Immature natural killer cell (primary cell): ENCODE measurements at regions not wholly inside any gene's neighbourhood (a gene's known extent, or its start where the extent isn't known, plus 50 kb on each side); places are given as distances from the start of the nearest gene placed in this dataset.

Source experiments
- DNase-seq, 3 donors: peaks; one replicate each; pipeline ENCODE4 v3.0.0; 2022; ENCODE audit warnings: mixed read lengths in 1 of 3
- H3K27ac Mint-ChIP-seq, 6 donors: one replicate each; pipeline ENCODE4 v1.8.0; 2020; ENCODE audit warnings: mixed read lengths in 6 of 6, mild to moderate bottlenecking in 5 of 6, inconsistent platforms in 4 of 6, moderate library complexity in 3 of 6
- H3K27me3 Mint-ChIP-seq, 3 donors: one replicate each; pipeline ENCODE4 v1.8.0; 2020 to 2021; ENCODE audit warnings: low read depth in 3 of 3, mild to moderate bottlenecking in 3 of 3, mixed read lengths in 3 of 3, moderate library complexity in 3 of 3, inconsistent platforms in 1 of 3
- H3K36me3 Mint-ChIP-seq, 3 donors: one replicate each; pipeline ENCODE4 v1.8.0; 2020; ENCODE audit warnings: mixed read lengths in 3 of 3, inconsistent platforms in 2 of 3, mild to moderate bottlenecking in 2 of 3
- H3K4me1 Mint-ChIP-seq, 2 donors: one replicate each; pipeline ENCODE4 v1.8.0; 2020; ENCODE audit warnings: inconsistent platforms in 2 of 2, mild to moderate bottlenecking in 2 of 2, mixed read lengths in 2 of 2, moderate library complexity in 1 of 2
- H3K4me3 Mint-ChIP-seq, 5 donors: one replicate each; pipeline ENCODE4 v1.8.0; 2020; ENCODE audit warnings: mild to moderate bottlenecking in 5 of 5, mixed read lengths in 5 of 5, inconsistent platforms in 3 of 5, moderate library complexity in 3 of 5
- H3K9me3 Mint-ChIP-seq, 6 donors: one replicate each; pipeline ENCODE4 v1.8.0; 2020; ENCODE audit warnings: mild to moderate bottlenecking in 6 of 6, mixed read lengths in 6 of 6, inconsistent platforms in 4 of 6, moderate library complexity in 3 of 6

DNA sequence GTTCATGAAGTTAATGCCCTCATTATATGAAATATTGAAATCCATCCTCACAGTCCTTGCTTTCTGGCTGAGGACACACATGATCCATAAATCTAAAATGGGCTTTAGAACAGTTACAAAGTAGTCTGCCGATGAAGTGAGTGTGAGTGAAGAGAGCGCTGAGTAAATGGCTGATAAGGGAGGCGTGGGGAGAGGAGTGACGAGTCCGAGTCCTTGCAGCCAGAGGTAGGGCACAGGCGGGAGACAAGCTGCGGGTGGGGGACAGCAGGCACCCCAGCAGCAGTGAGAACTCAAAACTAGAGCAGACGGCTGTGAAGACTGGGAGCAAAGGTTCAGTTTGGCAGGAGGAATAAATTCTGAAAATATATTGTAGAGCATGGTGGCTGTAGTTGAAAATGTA lies 140.1 kb upstream of the ATP2B1 start:
- Mint-ChIP-seq H3K27me3 (peaks cover 0 to 2% (median 0%) of the 10 kb centered on the region in 3 donors), H3K36me3 (peaks cover 0 to 3% (median 0%) of the 10 kb centered on the region in 3 donors), H3K4me1 (no peaks in the 10 kb centered on the region)

GRCh38 chr12:89846473-89847055 lies 137.9 kb upstream of the ATP2B1 start:
- H3K27ac Mint-ChIP-seq: no peak overlapping the region
- DNase-seq: no peak
- no peaks in the 10 kb centered on the region for H3K9me3 Mint-ChIP-seq
- no peak overlapping the region for H3K4me3 Mint-ChIP-seq
- H3K36me3 Mint-ChIP-seq: peaks cover 0 to 3% (median 0%) of the 10 kb centered on the region in 3 donors
- H3K4me1 Mint-ChIP-seq: no peaks in the 10 kb centered on the region
- peaks cover 0 to 2% (median 0%) of the 10 kb centered on the region in 3 donors for H3K27me3 Mint-ChIP-seq

More for the DNA sequence above, 140.1 kb upstream of the ATP2B1 start:
- H3K9me3 Mint-ChIP-seq: no peaks in the 10 kb centered on the region
- H3K4me3 Mint-ChIP-seq: no peak overlapping the region
- H3K27ac Mint-ChIP-seq: no peak overlapping the region
- no peak for DNase-seq

GRCh38 chr12:89845767-89846166 lies 137.1 kb upstream of the ATP2B1 start:
- no peaks in the 10 kb centered on the region for H3K4me1 Mint-ChIP-seq
- peaks cover 0 to 3% (median 0%) of the 10 kb centered on the region in 3 donors for H3K36me3 Mint-ChIP-seq
- H3K4me3 Mint-ChIP-seq: no peak overlapping the region
- no peaks in the 10 kb centered on the region for H3K9me3 Mint-ChIP-seq
- H3K27me3 Mint-ChIP-seq: no peaks in the 10 kb centered on the region
- no peak for DNase-seq
- H3K27ac Mint-ChIP-seq: no peak overlapping the region

DNA sequence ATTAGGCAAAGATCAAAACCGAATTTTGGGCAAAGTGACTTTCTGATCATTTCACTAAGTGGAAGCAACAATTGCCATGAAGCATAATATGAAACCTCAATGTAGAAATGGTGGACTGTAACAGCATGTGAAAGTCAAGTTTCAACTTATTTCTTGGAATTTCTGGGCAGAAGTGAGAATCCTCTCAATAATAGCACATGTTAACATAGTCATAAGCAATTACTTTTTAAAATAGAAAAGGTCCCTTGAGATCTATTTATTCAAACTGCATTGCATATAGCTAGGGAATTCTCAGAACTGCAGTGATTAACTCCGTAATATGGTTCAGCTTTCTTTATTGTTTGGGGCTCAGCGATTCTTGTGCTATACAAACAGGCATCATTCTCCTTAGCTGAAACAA lies 136.7 kb upstream of the ATP2B1 start:
- H3K9me3 Mint-ChIP-seq: no peaks in the 10 kb centered on the region
- no peak overlapping the region for H3K4me3 Mint-ChIP-seq
- peaks cover 0 to 3% (median 0%) of the 10 kb centered on the region in 3 donors for H3K36me3 Mint-ChIP-seq
- no peak overlapping the region for H3K27ac Mint-ChIP-seq
- no peak for DNase-seq
- H3K27me3 Mint-ChIP-seq: no peaks in the 10 kb centered on the region
- H3K4me1 Mint-ChIP-seq: no peaks in the 10 kb centered on the region

GRCh38 chr12:89844539-89844938 lies 135.9 kb upstream of the ATP2B1 start:
- no peak overlapping the region for H3K27ac Mint-ChIP-seq
- no peak for DNase-seq
- no peak overlapping the region for H3K4me3 Mint-ChIP-seq
- no peaks in the 10 kb centered on the region for H3K4me1 Mint-ChIP-seq
- H3K9me3 Mint-ChIP-seq: no peaks in the 10 kb centered on the region
- H3K36me3 Mint-ChIP-seq: peaks cover 0 to 3% (median 0%) of the 10 kb centered on the region in 3 donors
- H3K27me3 Mint-ChIP-seq: no peaks in the 10 kb centered on the region

DNA sequence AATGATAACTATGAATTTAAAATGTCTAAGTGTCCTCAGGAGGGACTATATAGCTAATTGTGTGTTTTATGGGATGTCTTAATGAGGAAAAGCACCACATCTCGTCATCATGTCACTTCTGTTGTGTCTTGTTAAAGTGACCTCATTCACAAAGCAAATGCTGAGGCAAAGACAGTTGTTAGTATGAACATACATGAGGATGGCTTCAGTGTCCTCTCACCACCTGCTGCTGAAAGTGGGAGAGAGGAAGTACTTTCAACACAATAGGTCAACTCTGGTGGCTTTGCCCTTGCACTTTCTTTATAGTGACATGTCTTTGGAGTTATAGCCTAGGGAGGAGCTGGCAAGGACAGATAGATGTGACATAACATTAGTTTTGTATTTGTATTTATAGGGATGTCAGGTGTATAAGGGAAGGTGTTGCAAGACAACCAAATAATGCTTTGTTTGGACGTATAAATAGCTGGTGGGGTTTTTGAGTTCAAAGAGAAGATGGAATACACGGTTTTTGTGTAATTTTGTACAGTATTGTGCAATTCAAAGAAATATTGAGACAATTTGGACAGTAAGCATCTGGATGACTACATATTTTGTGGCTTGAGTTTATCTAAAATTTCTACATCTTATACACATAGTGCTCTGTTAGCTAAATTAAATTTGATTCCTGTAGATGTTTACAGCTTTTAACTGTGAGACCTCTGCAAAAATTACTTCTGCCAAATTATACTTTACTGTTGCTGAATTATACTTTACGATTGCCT lies 131.7 kb upstream of the ATP2B1 start:
- H3K27me3 Mint-ChIP-seq: no peaks in the 10 kb centered on the region
- H3K4me1 Mint-ChIP-seq: no peaks in the 10 kb centered on the region
- H3K9me3 Mint-ChIP-seq: no peaks in the 10 kb centered on the region
- peaks cover 0 to 3% (median 0%) of the 10 kb centered on the region in 3 donors for H3K36me3 Mint-ChIP-seq
- no peak overlapping the region for H3K4me3 Mint-ChIP-seq
- no peak overlapping the region for H3K27ac Mint-ChIP-seq
- no peak for DNase-seq

DNA sequence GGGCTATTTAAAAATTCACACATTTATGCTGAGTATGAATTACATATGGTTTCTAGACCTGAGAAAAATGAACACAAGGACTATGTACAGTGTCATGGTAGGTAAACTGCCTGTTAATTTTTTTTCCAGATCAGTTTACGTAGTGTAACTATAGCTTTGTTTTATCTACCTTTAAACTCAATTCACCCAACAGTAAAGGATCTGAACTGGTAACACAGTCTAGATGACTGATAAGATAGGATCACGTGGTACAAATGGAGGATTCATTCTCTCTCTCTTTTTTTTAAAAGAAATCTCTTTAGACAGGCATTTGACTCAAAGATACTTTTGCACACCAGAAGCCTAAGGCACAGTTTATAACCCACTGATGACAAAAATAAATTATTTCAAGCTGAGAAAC lies 130.8 kb upstream of the ATP2B1 start:
- Mint-ChIP-seq H3K27ac (no peak overlapping the region), H3K4me1 (no peaks in the 10 kb centered on the region), H3K4me3 (no peak overlapping the region), H3K9me3 (no peaks in the 10 kb centered on the region), H3K36me3 (no peaks in the 10 kb centered on the region), H3K27me3 (no peaks in the 10 kb centered on the region)
- DNase-seq: no peak

GRCh38 chr12:89838833-89839232 lies 130.2 kb upstream of the ATP2B1 start:
- Mint-ChIP-seq H3K9me3 (no peaks in the 10 kb centered on the region), H3K27me3 (no peaks in the 10 kb centered on the region), H3K4me1 (no peaks in the 10 kb centered on the region), H3K36me3 (no peaks in the 10 kb centered on the region), H3K4me3 (no peak overlapping the region), H3K27ac (no peak overlapping the region)
- no peak for DNase-seq

GRCh38 chr12:89836026-89836425 lies 127.4 kb upstream of the ATP2B1 start:
- DNase-seq: no peak
- Mint-ChIP-seq H3K9me3 (no peaks in the 10 kb centered on the region), H3K27ac (no peak overlapping the region), H3K4me1 (no peaks in the 10 kb centered on the region), H3K27me3 (no peaks in the 10 kb centered on the region), H3K4me3 (no peak overlapping the region), H3K36me3 (no peaks in the 10 kb centered on the region)

- no peak overlapping the region for H3K4me3 Mint-ChIP-seq
- no peaks in the 10 kb centered on the region for H3K27me3 Mint-ChIP-seq
- DNase-seq: no peak
- H3K27ac Mint-ChIP-seq: no peak overlapping the region
- peaks cover 0 to 1% (median 0%) of the 10 kb centered on the region in 3 donors for H3K36me3 Mint-ChIP-seq
- H3K9me3 Mint-ChIP-seq: no peaks in the 10 kb centered on the region
- no peaks in the 10 kb centered on the region for H3K4me1 Mint-ChIP-seq
These were observed 126.0 kb upstream of the ATP2B1 start for GRCh38 chr12:89834676-89835075.

DNA sequence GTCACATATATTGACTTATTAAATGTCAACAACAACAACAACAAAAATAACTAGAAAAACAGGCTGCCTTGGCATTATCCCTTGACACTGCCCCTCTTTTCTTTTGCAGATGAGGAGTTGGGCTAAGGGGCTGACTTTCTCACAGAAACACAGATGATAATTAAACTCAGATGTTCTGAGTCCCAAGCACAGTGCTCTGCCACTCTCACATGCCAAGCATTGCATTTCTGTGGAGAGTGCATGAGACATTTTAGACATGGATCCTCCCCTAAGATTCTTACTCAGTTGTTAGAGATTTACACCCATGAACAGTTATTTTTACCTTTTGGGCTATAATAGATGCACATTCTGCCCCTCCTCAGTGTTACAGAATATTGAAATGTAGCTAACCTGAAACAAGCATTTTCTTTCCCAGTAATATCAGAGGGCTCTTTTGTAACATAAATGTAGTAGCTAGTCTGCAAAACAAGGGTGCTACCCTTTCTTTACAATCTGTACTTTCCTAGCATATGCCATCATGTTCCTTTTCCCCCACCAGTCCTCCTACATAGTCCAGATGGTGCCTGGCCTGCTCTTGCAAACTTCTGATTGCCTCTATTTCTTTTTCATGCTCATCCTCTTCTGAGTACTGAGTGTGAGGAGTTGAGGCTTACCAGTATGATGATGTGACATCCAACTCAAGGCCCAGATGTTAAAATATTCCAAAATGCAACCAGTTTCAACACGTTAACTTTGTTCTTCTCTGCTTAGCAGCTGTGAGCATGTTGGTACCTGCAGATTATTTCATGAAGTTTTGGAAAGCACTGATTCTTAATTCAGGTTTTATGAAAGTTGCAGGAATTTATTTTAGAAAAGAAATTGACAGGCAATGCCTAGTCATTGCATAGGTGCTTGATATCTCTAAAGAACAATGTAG lies 125.0 kb upstream of the ATP2B1 start:
- H3K36me3 Mint-ChIP-seq: peaks cover 0 to 9% (median 0%) of the 10 kb centered on the region in 3 donors
- no peak for DNase-seq
- H3K9me3 Mint-ChIP-seq: no peaks in the 10 kb centered on the region
- H3K27me3 Mint-ChIP-seq: no peaks in the 10 kb centered on the region
- no peak overlapping the region for H3K27ac Mint-ChIP-seq
- H3K4me3 Mint-ChIP-seq: no peak overlapping the region
- H3K4me1 Mint-ChIP-seq: no peaks in the 10 kb centered on the region

DNA sequence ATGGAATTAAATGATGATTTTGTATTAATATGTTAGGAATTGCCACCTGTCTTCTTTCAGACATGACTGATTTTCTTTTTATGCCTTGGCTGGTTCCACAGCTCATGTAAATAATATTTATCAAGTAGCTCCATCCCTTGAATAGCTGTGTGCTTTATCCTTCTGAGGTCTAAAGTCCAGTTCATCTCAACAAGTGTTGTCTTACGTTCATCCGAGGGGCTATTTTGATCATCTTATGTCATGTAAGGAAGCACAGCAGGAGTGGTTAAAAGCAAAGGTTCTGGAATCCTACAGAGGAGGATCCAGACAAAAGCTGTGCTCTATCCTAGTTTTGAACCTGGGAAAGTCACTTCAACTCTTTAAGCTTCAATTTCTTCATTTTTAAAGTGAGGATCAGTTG lies 123.7 kb upstream of the ATP2B1 start:
- H3K36me3 Mint-ChIP-seq: peaks cover 0 to 9% (median 0%) of the 10 kb centered on the region in 3 donors
- DNase-seq: no peak
- H3K27ac Mint-ChIP-seq: no peak overlapping the region
- no peak overlapping the region for H3K4me3 Mint-ChIP-seq
- H3K9me3 Mint-ChIP-seq: no peaks in the 10 kb centered on the region
- peaks cover 0 to 2% (median 0%) of the 10 kb centered on the region in 3 donors for H3K27me3 Mint-ChIP-seq
- no peaks in the 10 kb centered on the region for H3K4me1 Mint-ChIP-seq

- Mint-ChIP-seq H3K27ac (no peak overlapping the region), H3K27me3 (peaks cover 0 to 2% (median 0%) of the 10 kb centered on the region in 3 donors), H3K4me1 (no peaks in the 10 kb centered on the region), H3K36me3 (peaks cover 0 to 9% (median 0%) of the 10 kb centered on the region in 3 donors), H3K9me3 (no peaks in the 10 kb centered on the region), H3K4me3 (no peak overlapping the region)
- DNase-seq: no peak
These were observed 122.9 kb upstream of the ATP2B1 start for GRCh38 chr12:89831310-89832095.
